NCI-H2196 treated with DMSO at 0.1 percent for 48 hours (cell line): ENCODE measurements at regions not wholly inside any gene's neighbourhood (a gene's known extent, or its start where the extent isn't known, plus 50 kb on each side); places are given as distances from the start of the nearest gene placed in this dataset.

Source experiments
- DNase-seq: peaks from one replicate; lab custom pipeline; 2025; ENCODE audit not compliant: unreplicated experiment; lab: John Stamatoyannopoulos, UW

- no peak for DNase-seq
Observed at GRCh38 chr12:12015073-12015685, 55.6 kb upstream of the BCL2L14 start.

GRCh38 chr12:12016284-12017100, 54.2 kb upstream of the BCL2L14 start:
- no peak for DNase-seq

GRCh38 chr12:12017135-12017581, 53.6 kb upstream of the BCL2L14 start:
- DNase-seq: no peak

- DNase-seq: no peak
Observed at GRCh38 chr12:12017798-12018197, 52.9 kb upstream of the BCL2L14 start.

GRCh38 chr12:12018454-12018853, 52.3 kb upstream of the BCL2L14 start:
- no peak for DNase-seq

- DNase-seq: no peak
Observed at GRCh38 chr12:12019881-12020280, 50.9 kb upstream of the BCL2L14 start.

- no peak for DNase-seq
Observed at GRCh38 chr12:12020762-12021161, 50.0 kb upstream of the BCL2L14 start.
